HepG2 (cell line): ENCODE measurements at regions not wholly inside any gene's neighbourhood (a gene's known extent, or its start where the extent isn't known, plus 50 kb on each side); places are given as distances from the start of the nearest gene placed in this dataset.

Source experiments
- ATAC-seq: fragments of 200-7000 bp; cut with Tn5 transposase; 3 replicates; pipeline ENCODE4 v1.9.1; 2020; ENCODE audit warnings: mild to moderate bottlenecking, moderate library complexity
- BruUV-seq: library from RNA; stranded (reverse); fragments of 400-500 nt; replicated peaks from 2 replicates; lab custom pipeline; 2021; lab: Mats Ljungman, UMichigan
- CTCF ChIA-PET: fragments of 300-600 bp; formaldehyde crosslinking; extraction: SDS; loops from one replicate; lab custom pipeline; 2021; ENCODE audit warnings: low total read pairs, inconsistent platforms, low intra/inter-chr PET ratio; lab: Yijun Ruan, JAX
- POLR2A ChIA-PET: fragments of 350-600 bp; sonication (Branson Sonifier 250); formaldehyde crosslinking; loops from one replicate; lab custom pipeline; 2020; ENCODE audit warnings: antibody characterized with exemption, inconsistent platforms; lab: Yijun Ruan, JAX
- DNase-seq: peaks from one replicate; pipeline ENCODE4 v3.0.0-alpha.2; 2015; ENCODE audit warnings: low spot score
- FAIRE-seq: peaks from 3 replicates; lab custom pipeline; 2011; peaks lifted over from hg19 to GRCh38; lab: Jason Lieb, UNC
- H2AFZ ChIP-seq: one replicate; pipeline ENCODE4 v1.6.1; 2011; ENCODE audit warnings: low read length, inconsistent platforms
- H3K27ac ChIP-seq: fragments of 300-600 bp; 3 replicates; pipeline ENCODE4 v1.8.0; 2011; ENCODE audit warnings: mixed run types, mild to moderate bottlenecking, mixed read lengths, low read length, inconsistent platforms; ENCODE audit not compliant: insufficient read depth; ENCODE audit errors: extremely low read length
- H3K27me3 ChIP-seq, 2 experiments: fragments of 200-600 bp in 1 of 2; 2 replicates in 1 of 2; 3 replicates in 1 of 2; pipeline versions ENCODE4 v1.6.0 to v1.8.0; 2011; ENCODE audit warnings: low read length in 2 of 2, mild to moderate bottlenecking in 2 of 2, moderate library complexity in 2 of 2, inconsistent platforms in 1 of 2; ENCODE audit not compliant: insufficient read depth in 2 of 2, control insufficient read depth in 1 of 2
- H3K36me3 ChIP-seq, 2 experiments: fragments of 200-600 bp in 1 of 2; replicated peaks in 1 of 2; 2 replicates in 1 of 2; 3 replicates in 1 of 2; pipeline versions ENCODE4 v1.5.1 to v1.8.0; 2011; ENCODE audit warnings: low read length in 2 of 2, inconsistent platforms in 1 of 2; ENCODE audit not compliant: insufficient read depth in 2 of 2, control insufficient read depth in 1 of 2
- H3K4me1 ChIP-seq: 2 replicates; pipeline ENCODE4 v1.5.1; 2012; ENCODE audit warnings: low read length, inconsistent platforms; ENCODE audit not compliant: insufficient read depth
- H3K4me2 ChIP-seq: 2 replicates; pipeline ENCODE4 v1.6.0; 2011; ENCODE audit warnings: low read depth, low read length, inconsistent platforms
- H3K4me3 ChIP-seq, 3 experiments: fragments of 200-600 bp in 1 of 3; sonication (generic), shearing (Covaris generic) in 1 of 3; replicated peaks in 1 of 3; 2 replicates each; pipeline ENCODE4 v1.5.1; 2011 to 2016; ENCODE audit warnings: low read length in 3 of 3, inconsistent platforms in 2 of 3, low read depth in 2 of 3, mild to moderate bottlenecking in 2 of 3, control low read depth in 1 of 3, mixed read lengths in 1 of 3; ENCODE audit not compliant: insufficient read depth in 1 of 3
- H3K79me2 ChIP-seq: one replicate; pipeline ENCODE4 v1.6.1; 2011; ENCODE audit warnings: low read length, inconsistent platforms; ENCODE audit not compliant: insufficient read depth
- H3K9ac ChIP-seq: 2 replicates; pipeline ENCODE4 v1.6.0; 2011; ENCODE audit warnings: mild to moderate bottlenecking, low read depth, low read length, inconsistent platforms; ENCODE audit not compliant: insufficient read depth
- H3K9me3 ChIP-seq: 2 replicates; pipeline ENCODE4 v1.5.1; 2012; ENCODE audit warnings: mild to moderate bottlenecking, low read length
- H4K20me1 ChIP-seq: 2 replicates; pipeline ENCODE4 v1.6.0; 2011; ENCODE audit warnings: inconsistent platforms, mild to moderate bottlenecking, low read length, moderate library complexity; ENCODE audit not compliant: insufficient read depth
- ATF1 ChIP-seq: IDR thresholded peaks from 2 replicates; pipeline ENCODE4 v1.6.1; 2016; ENCODE audit warnings: mild to moderate bottlenecking, control low read depth
- FOXP1 ChIP-seq, 2 experiments: fragments of 450-650 bp in 1 of 2; IDR thresholded peaks; 2 replicates each; pipeline ENCODE4 v1.6.1; 2017 to 2018; ENCODE audit warnings: antibody characterized with exemption in 1 of 2
- KLF15 ChIP-seq: sonication (generic); formaldehyde crosslinking; IDR thresholded peaks from 2 replicates; pipeline ENCODE4 v1.8.1; 2023; ENCODE audit warnings: borderline replicate concordance, mild to moderate bottlenecking, inconsistent platforms, missing genetic modification reagents, mixed read lengths
- MXD4 ChIP-seq: IDR thresholded peaks from 2 replicates; pipeline ENCODE4 v1.6.1; 2016; ENCODE audit warnings: mild to moderate bottlenecking, missing biosample characterization, missing genetic modification reagents
- PPARG ChIP-seq: conservative IDR thresholded peaks from 2 replicates; pipeline ENCODE4 v1.6.1; 2016; ENCODE audit warnings: missing biosample characterization, missing genetic modification reagents
- ZMYM2 ChIP-seq: sonication (generic); formaldehyde crosslinking; IDR thresholded peaks from 2 replicates; pipeline ENCODE4 v1.8.0; 2022; ENCODE audit warnings: mild to moderate bottlenecking, missing genetic modification reagents
- ZNF274 ChIP-seq: sonication (generic); formaldehyde crosslinking; IDR thresholded peaks from 2 replicates; pipeline ENCODE4 v1.5.1; 2020; ENCODE audit warnings: mild to moderate bottlenecking, missing genetic modification reagents
- ZNF44 ChIP-seq: sonication (generic); formaldehyde crosslinking; IDR thresholded peaks from 2 replicates; pipeline ENCODE4 v1.5.1; 2020; ENCODE audit warnings: mild to moderate bottlenecking, missing genetic modification reagents
- ZNF451 ChIP-seq: sonication (generic); formaldehyde crosslinking; IDR thresholded peaks from 2 replicates; pipeline ENCODE4 v1.5.0; 2020; ENCODE audit warnings: mild to moderate bottlenecking, missing genetic modification reagents
- ZNF468 ChIP-seq: sonication (generic); formaldehyde crosslinking; IDR thresholded peaks from 2 replicates; pipeline ENCODE4 v1.8.0; 2022; ENCODE audit warnings: mild to moderate bottlenecking, moderate library complexity, missing genetic modification reagents
- ZNF510 ChIP-seq: sonication (generic); formaldehyde crosslinking; IDR thresholded peaks from 2 replicates; pipeline ENCODE4 v1.4.0; 2020; ENCODE audit warnings: low read depth, mild to moderate bottlenecking, missing genetic modification reagents
- ZNF724P ChIP-seq: sonication (generic); formaldehyde crosslinking; IDR thresholded peaks from 2 replicates; pipeline ENCODE4 v1.8.0; 2022; ENCODE audit warnings: missing genetic modification reagents, borderline replicate concordance
- WGBS: methylation state at CpG from one replicate; pipeline ENCODE4 v1.1.6; 2017; ENCODE audit warnings: low lambda C conversion rate; 5-methylcytosine and 5-hydroxymethylcytosine counted together
- in situ Hi-C: cut with HindIII; loops from 2 replicates; pipeline ENCODE4 v1.10.0; 2017; ENCODE audit warnings: low pct_unique_long_range_greater_than_20kb; ENCODE audit not compliant: extremely low pct_ligation_motif_present
- intact Hi-C: fragments of 100-400 bp; cut with micrococcal nuclease; formaldehyde crosslinking; loops from one replicate; pipeline ENCODE4 v1.10.0; 2022; ENCODE audit not compliant: unreplicated experiment
- TF ChIP-seq, protein P1 (sequence below): sonication (generic); formaldehyde crosslinking; IDR thresholded peaks from 2 replicates; pipeline ENCODE4 v1.8.1; 2022; ENCODE audit warnings: low read depth, mild to moderate bottlenecking, missing genetic modification reagents
- TF ChIP-seq, protein P2 (sequence below): IDR thresholded peaks from 2 replicates; pipeline ENCODE4 v1.4.0; 2020; ENCODE audit warnings: mild to moderate bottlenecking, missing genetic modification reagents

- in situ Hi-C loops, result no loop called here
- no TSS peak for BruUV-seq
- 51% methylated on average over 5 of the region's 5 CpGs for WGBS
- intact Hi-C loops, result no loop called here
- FAIRE-seq (no peak), DNase-seq (no peak), ATAC-seq (peak; percentile 23; the same call in 2 of the 3 replicates)
- no peaks in the 10 kb centered on the region for H3K79me2 ChIP-seq
- H3K4me2 ChIP-seq, result no peak overlapping the region
- no peaks in the 10 kb centered on the region for H4K20me1 ChIP-seq
- H3K27ac ChIP-seq, result no peak overlapping the region
- TF ChIP-seq ZNF274 (CRISPR knock-in tag), result no peak
- no peak for TF ChIP-seq ZNF724P
- TF ChIP-seq FOXP1 (IDR thresholded peaks at IDR 0.05), result no peak
- no peak for TF ChIP-seq FOXP1 (CRISPR knock-in tag; IDR thresholded peaks at IDR 0.05)
- TF ChIP-seq MXD4 (CRISPR knock-in tag), result no peak
- no peaks in the 10 kb centered on the region for H3K27me3 ChIP-seq
- no peak overlapping the region for H2AFZ ChIP-seq
- H3K4me3 ChIP-seq, result no peak overlapping the region
- ChIA-PET CTCF (no interaction called here), POLR2A (no interaction called here)
- H3K36me3 ChIP-seq, result no peaks in the 10 kb centered on the region
- no peak overlapping the region for H3K9ac ChIP-seq
- no peaks in the 10 kb centered on the region for H3K9me3 ChIP-seq
- no peaks in the 10 kb centered on the region; the same call in 1 of the 2 replicates for H3K4me1 ChIP-seq
Observed at GRCh38 chr3:156620901-156621300, 53.5 kb upstream of the TIPARP start.

DNA sequence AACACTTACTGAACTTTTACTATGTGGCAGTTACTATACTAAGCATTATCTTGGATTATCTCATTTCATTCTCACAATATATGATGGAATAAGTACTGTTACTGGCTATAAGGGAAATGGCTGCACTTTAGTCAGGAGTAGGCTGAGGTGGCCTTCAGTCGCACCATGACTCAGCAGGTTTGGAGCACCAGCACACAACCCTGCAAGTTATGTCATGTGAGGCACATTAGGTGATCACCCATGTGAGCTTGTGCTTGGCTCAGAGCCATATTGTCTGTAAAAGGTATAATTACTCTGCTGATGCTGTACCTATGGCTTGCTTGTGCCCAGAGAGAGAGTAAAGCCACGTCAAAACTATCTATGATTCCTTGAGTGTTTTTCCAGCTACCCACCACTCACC, 54.1 kb upstream of the TIPARP start:
- intact Hi-C loops, result no loop called here
- peak; percentile 66; the same call in 2 of the 3 replicates for ATAC-seq
- TF ChIP-seq ZMYM2 (no peak), KLF15 (no peak), ZNF510 (CRISPR knock-in tag) (no peak), ATF1 (CRISPR knock-in tag) (no peak), ZNF468 (no peak), ZNF451 (no peak), ZNF44 (CRISPR knock-in tag) (no peak), PPARG (CRISPR knock-in tag) (no peak)
- TF ChIP-seq, protein P1, sequence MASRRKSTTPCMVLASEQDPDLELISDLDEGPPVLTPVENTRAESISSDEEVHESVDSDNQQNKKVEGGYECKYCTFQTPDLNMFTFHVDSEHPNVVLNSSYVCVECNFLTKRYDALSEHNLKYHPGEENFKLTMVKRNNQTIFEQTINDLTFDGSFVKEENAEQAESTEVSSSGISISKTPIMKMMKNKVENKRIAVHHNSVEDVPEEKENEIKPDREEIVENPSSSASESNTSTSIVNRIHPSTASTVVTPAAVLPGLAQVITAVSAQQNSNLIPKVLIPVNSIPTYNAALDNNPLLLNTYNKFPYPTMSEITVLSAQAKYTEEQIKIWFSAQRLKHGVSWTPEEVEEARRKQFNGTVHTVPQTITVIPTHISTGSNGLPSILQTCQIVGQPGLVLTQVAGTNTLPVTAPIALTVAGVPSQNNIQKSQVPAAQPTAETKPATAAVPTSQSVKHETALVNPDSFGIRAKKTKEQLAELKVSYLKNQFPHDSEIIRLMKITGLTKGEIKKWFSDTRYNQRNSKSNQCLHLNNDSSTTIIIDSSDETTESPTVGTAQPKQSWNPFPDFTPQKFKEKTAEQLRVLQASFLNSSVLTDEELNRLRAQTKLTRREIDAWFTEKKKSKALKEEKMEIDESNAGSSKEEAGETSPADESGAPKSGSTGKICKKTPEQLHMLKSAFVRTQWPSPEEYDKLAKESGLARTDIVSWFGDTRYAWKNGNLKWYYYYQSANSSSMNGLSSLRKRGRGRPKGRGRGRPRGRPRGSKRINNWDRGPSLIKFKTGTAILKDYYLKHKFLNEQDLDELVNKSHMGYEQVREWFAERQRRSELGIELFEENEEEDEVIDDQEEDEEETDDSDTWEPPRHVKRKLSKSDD (CRISPR knock-in tag), result no peak
- TF ChIP-seq, protein P2, sequence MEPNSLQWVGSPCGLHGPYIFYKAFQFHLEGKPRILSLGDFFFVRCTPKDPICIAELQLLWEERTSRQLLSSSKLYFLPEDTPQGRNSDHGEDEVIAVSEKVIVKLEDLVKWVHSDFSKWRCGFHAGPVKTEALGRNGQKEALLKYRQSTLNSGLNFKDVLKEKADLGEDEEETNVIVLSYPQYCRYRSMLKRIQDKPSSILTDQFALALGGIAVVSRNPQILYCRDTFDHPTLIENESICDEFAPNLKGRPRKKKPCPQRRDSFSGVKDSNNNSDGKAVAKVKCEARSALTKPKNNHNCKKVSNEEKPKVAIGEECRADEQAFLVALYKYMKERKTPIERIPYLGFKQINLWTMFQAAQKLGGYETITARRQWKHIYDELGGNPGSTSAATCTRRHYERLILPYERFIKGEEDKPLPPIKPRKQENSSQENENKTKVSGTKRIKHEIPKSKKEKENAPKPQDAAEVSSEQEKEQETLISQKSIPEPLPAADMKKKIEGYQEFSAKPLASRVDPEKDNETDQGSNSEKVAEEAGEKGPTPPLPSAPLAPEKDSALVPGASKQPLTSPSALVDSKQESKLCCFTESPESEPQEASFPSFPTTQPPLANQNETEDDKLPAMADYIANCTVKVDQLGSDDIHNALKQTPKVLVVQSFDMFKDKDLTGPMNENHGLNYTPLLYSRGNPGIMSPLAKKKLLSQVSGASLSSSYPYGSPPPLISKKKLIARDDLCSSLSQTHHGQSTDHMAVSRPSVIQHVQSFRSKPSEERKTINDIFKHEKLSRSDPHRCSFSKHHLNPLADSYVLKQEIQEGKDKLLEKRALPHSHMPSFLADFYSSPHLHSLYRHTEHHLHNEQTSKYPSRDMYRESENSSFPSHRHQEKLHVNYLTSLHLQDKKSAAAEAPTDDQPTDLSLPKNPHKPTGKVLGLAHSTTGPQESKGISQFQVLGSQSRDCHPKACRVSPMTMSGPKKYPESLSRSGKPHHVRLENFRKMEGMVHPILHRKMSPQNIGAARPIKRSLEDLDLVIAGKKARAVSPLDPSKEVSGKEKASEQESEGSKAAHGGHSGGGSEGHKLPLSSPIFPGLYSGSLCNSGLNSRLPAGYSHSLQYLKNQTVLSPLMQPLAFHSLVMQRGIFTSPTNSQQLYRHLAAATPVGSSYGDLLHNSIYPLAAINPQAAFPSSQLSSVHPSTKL (CRISPR knock-in tag), result 0 out of 2 replicates have a peak, but pooled peaks have one; percentile 24

More for the DNA sequence above, 54.1 kb upstream of the TIPARP start:
- CTCF ChIA-PET, result no interaction called here
- H3K27ac ChIP-seq, result no peak overlapping the region
- no peaks in the 10 kb centered on the region for H3K79me2 ChIP-seq
- no peaks in the 10 kb centered on the region for H3K9me3 ChIP-seq
- in situ Hi-C loops, result no loop called here
- 0% methylated on average over 2 of the region's 2 CpGs for WGBS
- no peaks in the 10 kb centered on the region for H3K27me3 ChIP-seq
- DNase-seq (peak; percentile 50), FAIRE-seq (no peak)
- no peaks in the 10 kb centered on the region for H4K20me1 ChIP-seq
- no peak overlapping the region for H3K4me2 ChIP-seq
- no peak overlapping the region for H2AFZ ChIP-seq
- no peak overlapping the region for H3K9ac ChIP-seq
- H3K36me3 ChIP-seq, result no peaks in the 10 kb centered on the region
- H3K4me1 ChIP-seq, result no peaks in the 10 kb centered on the region
- BruUV-seq, result no TSS peak
- H3K4me3 ChIP-seq, result no peak overlapping the region
- POLR2A ChIA-PET, result no interaction called here
